Stomach (tissue), 4 donors: ENCODE measurements at regions not wholly inside any gene's neighbourhood (a gene's known extent, or its start where the extent isn't known, plus 50 kb on each side); places are given as distances from the start of the nearest gene placed in this dataset.

Experiments used
- EP300 ChIP-seq: sonication (generic); formaldehyde crosslinking; IDR thresholded peaks from one replicate; pipeline ENCODE4 v1.6.1; 2017; ENCODE audit warnings: antibody characterized with exemption
- TF ChIP-seq, protein P1 (sequence below), 7 experiments: fragments of 450-650 bp in 4 of 7; fragments of 200-600 bp in 3 of 7; sonication (generic) in 3 of 7; IDR thresholded peaks; one replicate each; pipeline ENCODE4 v1.5.1; 2016 to 2019; ENCODE audit warnings: antibody characterized with exemption in 7 of 7, control low read depth in 2 of 7, mild to moderate bottlenecking in 1 of 7

DNA sequence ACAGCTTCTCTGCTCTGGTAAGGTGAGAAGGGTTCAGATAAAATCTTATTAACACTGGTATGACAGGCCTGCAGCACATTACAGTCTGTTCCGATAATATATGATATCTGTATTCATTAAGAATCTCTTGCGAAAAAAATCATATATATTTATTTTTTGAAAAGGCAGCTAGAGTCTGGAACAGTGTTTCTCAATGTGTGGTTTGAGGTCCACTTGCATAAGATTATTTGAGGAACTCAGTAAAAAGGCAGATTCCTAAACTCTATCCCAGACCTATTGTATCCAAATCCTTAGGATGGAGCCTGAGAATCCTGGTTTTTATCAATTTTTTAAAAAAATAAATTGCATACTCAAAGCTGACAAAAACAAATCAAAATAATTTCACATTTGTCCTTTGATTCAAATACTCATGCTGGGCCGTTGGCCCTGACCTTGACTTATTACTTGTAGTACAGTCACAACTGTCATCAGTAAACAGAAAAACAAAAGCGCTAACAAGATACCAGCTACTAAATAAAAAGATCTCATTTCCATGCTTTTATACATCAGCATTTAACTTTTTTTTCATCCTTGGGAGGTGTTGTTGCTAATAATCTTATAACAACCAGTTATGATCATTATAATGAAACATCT lies 60.6 kb downstream of the RGS2 start:
- TF ChIP-seq, protein P1, sequence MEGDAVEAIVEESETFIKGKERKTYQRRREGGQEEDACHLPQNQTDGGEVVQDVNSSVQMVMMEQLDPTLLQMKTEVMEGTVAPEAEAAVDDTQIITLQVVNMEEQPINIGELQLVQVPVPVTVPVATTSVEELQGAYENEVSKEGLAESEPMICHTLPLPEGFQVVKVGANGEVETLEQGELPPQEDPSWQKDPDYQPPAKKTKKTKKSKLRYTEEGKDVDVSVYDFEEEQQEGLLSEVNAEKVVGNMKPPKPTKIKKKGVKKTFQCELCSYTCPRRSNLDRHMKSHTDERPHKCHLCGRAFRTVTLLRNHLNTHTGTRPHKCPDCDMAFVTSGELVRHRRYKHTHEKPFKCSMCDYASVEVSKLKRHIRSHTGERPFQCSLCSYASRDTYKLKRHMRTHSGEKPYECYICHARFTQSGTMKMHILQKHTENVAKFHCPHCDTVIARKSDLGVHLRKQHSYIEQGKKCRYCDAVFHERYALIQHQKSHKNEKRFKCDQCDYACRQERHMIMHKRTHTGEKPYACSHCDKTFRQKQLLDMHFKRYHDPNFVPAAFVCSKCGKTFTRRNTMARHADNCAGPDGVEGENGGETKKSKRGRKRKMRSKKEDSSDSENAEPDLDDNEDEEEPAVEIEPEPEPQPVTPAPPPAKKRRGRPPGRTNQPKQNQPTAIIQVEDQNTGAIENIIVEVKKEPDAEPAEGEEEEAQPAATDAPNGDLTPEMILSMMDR (IDR thresholded peaks at IDR 0.05): no peak
- no peak for TF ChIP-seq EP300
